HG02885 (cell line): ENCODE measurements at regions not wholly inside any gene's neighbourhood (a gene's known extent, or its start where the extent isn't known, plus 50 kb on each side); places are given as distances from the start of the nearest gene placed in this dataset.
"Not testable (repeated sequence)": the region's sequence is repeated elsewhere in the genome, so short reads cannot be mapped to it uniquely, and the experiment has no call there.

Experiments
- ATAC-seq: cut with Tn5 transposase; IDR thresholded peaks from one replicate; pipeline ENCODE4 v1.9.1; 2021; ENCODE audit warnings: mild to moderate bottlenecking; ENCODE audit not compliant: unreplicated experiment, poor library complexity

- no peak for ATAC-seq
Measured at GRCh38 chr11:130668751-130669150, 220.3 kb downstream of the ADAMTS15 start.

GRCh38 chr11:130670200-130670599 is 221.8 kb downstream of the ADAMTS15 start:
- no peak for ATAC-seq

- no peak for ATAC-seq
Measured at GRCh38 chr11:130671801-130672700, 223.6 kb downstream of the ADAMTS15 start.

- no peak for ATAC-seq
Measured at GRCh38 chr11:130672911-130673310, 224.5 kb downstream of the ADAMTS15 start.

- ATAC-seq = no peak
Measured at GRCh38 chr11:130673698-130674097, 225.3 kb downstream of the ADAMTS15 start.

GRCh38 chr11:130674686-130675308 is 226.4 kb downstream of the ADAMTS15 start:
- ATAC-seq = no peak

- no peak for ATAC-seq
Measured at GRCh38 chr11:130675371-130675821, 227.0 kb downstream of the ADAMTS15 start.

- no peak for ATAC-seq
Measured at GRCh38 chr11:130675917-130676316, 227.5 kb downstream of the ADAMTS15 start.

GRCh38 chr11:130677486-130678153 is 229.2 kb downstream of the ADAMTS15 start:
- no peak for ATAC-seq

GRCh38 chr11:130679247-130679646 is 230.8 kb downstream of the ADAMTS15 start:
- ATAC-seq = no peak

- ATAC-seq = not testable (repeated sequence)
Measured at GRCh38 chr11:130682471-130682870, 233.8 kb downstream of the SNX19 start.

- no peak for ATAC-seq
Measured at GRCh38 chr11:130689222-130689908, 226.9 kb downstream of the SNX19 start.

- ATAC-seq = no peak
Measured at GRCh38 chr11:130691581-130691980, 224.7 kb downstream of the SNX19 start.

- no peak for ATAC-seq
Measured at GRCh38 chr11:130692220-130692619, 224.1 kb downstream of the SNX19 start.

GRCh38 chr11:130693543-130693942 is 222.7 kb downstream of the SNX19 start:
- no peak for ATAC-seq

- no peak for ATAC-seq
Measured at GRCh38 chr11:130694488-130695045, 221.7 kb downstream of the SNX19 start.

- no peak for ATAC-seq
Measured at GRCh38 chr11:130698174-130698573, 218.1 kb downstream of the SNX19 start.

- ATAC-seq = no peak
Measured at GRCh38 chr11:130699561-130699960, 216.7 kb downstream of the SNX19 start.

GRCh38 chr11:130700092-130700491 is 216.2 kb downstream of the SNX19 start:
- ATAC-seq = no peak
